Muscle of leg (tissue), 3 donors: ENCODE measurements at regions not wholly inside any gene's neighbourhood (a gene's known extent, or its start where the extent isn't known, plus 50 kb on each side); places are given as distances from the start of the nearest gene placed in this dataset.

ENCODE experiments used
- DNase-seq: peaks from one replicate; pipeline ENCODE4 v3.0.0; 2013
- H3K27ac ChIP-seq: one replicate; pipeline ENCODE4 v1.5.1; 2013; ENCODE audit warnings: mild to moderate bottlenecking, low read length, control low read depth
- H3K27me3 ChIP-seq: one replicate; pipeline ENCODE4 v1.6.1; 2013; ENCODE audit warnings: low read length; ENCODE audit not compliant: control insufficient read depth, insufficient read depth
- H3K36me3 ChIP-seq: one replicate; pipeline ENCODE4 v1.6.1; 2013; ENCODE audit warnings: low read length; ENCODE audit not compliant: control insufficient read depth, insufficient read depth
- H3K4me1 ChIP-seq: one replicate; pipeline ENCODE4 v1.6.1; 2013; ENCODE audit warnings: low read length; ENCODE audit not compliant: control insufficient read depth, insufficient read depth
- H3K4me3 ChIP-seq: one replicate; pipeline ENCODE4 v1.5.1; 2013; ENCODE audit warnings: low read length, control low read depth
- H3K9me3 ChIP-seq: replicated peaks from 2 replicates; pipeline ENCODE4 v1.6.1; 2013; ENCODE audit warnings: low read depth, low read length; ENCODE audit not compliant: control insufficient read depth
- WGBS: methylation state at CpG from one replicate; pipeline ENCODE4 v1.1.5; 2013; ENCODE audit warnings: missing lambda C conversion rate; ENCODE audit not compliant: insufficient coverage; 5-methylcytosine and 5-hydroxymethylcytosine counted together

DNA sequence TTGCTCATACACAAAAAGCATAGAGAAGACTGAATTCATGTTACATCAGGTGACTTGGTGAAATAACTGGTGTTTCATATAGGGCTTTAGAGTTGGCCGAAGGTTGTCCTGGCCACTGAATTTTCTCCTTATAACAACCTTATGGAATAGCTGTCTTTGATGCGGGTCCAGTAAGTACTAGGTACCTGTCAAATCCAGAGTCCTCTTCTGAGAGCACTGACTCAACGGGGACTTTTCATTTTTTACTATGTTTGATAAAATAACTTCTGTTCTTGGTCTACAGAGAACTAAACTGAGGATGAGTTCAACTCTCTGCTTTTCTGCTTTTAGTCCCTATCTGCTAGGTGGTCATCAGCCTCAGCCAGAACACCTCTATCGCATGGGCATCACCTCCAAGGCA, 76.1 kb upstream of the JAK1 start:
- Histone ChIP-seq H3K36me3 (no peaks in the 10 kb centered on the region), H3K27ac (no peak overlapping the region), H3K4me1 (peaks cover 2% of the 10 kb centered on the region), H3K27me3 (no peaks in the 10 kb centered on the region), H3K4me3 (no peak overlapping the region), H3K9me3 (no peaks in the 10 kb centered on the region)
- 100% methylated on average over 1 of the region's 4 CpGs for WGBS
- DNase-seq, result no peak

DNA sequence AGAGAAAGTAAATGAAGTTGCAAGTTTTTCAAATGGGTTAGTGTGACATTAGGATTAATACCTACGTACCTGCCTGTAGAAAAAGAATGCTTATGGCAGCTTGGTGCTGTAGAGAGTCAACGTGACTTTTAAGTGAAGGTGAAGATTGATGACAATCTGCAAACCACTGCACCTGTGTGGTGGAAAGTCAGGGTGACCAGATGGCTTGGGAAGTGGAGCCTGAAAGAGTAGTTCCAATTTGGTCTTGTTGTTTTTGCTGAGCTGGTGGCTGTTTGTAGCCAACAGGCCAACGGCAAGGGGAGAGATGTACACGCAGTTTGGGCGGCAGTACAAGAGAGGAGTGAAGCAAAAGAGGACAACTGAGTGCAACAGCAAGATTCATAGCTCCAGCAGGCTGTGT, 78.1 kb upstream of the JAK1 start:
- Histone ChIP-seq H3K36me3 (no peaks in the 10 kb centered on the region), H3K9me3 (no peaks in the 10 kb centered on the region), H3K4me3 (no peak overlapping the region), H3K27me3 (no peaks in the 10 kb centered on the region), H3K4me1 (peaks cover 5% of the 10 kb centered on the region), H3K27ac (no peak overlapping the region)
- DNase-seq, result no peak
- WGBS, result 61% methylated on average over 3 of the region's 5 CpGs

DNA sequence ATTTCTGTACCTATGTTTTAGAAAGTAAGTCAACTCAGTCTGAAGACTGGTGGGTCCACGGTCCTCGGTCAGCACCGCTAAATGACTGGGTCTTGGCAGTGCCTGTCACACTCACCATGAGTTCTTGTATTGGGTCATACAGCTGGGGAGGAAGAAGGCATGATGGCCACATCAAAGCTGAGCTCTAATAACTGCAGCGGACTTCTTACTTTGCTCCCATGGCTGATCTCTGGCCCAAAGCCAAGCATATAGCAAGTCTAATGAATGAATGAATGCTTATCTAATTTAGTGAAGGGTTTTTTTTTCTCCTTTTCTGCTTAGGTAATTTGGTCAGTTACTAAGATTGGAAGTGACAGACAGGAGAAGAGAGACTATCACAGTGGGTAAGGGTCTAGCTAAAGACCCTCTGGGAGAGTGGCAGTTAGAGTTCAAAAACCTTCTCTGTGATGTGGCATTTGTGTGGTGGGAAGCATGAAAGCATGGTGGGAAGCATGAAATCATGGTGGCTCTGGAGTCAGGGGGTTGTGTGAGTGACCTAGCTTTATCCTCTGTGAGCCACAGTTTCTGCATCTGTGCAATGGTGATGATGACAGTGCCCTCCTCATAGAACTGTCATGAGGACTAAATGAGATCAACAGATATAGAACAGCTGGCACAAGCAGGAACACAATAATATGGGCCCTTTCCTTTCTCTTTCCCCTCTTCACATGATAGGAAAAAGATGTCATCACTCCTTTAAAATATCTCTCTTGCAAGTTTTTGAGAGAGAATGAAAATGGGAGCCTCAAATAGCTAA, 78.9 kb upstream of the JAK1 start:
- no peak for DNase-seq
- H3K9me3 ChIP-seq, result no peaks in the 10 kb centered on the region
- WGBS, result 90% methylated on average over 2 of the region's 4 CpGs
- peaks cover 5% of the 10 kb centered on the region for H3K4me1 ChIP-seq
- H3K36me3 ChIP-seq, result no peaks in the 10 kb centered on the region
- H3K4me3 ChIP-seq, result no peak overlapping the region
- no peak overlapping the region for H3K27ac ChIP-seq
- no peaks in the 10 kb centered on the region for H3K27me3 ChIP-seq

DNA sequence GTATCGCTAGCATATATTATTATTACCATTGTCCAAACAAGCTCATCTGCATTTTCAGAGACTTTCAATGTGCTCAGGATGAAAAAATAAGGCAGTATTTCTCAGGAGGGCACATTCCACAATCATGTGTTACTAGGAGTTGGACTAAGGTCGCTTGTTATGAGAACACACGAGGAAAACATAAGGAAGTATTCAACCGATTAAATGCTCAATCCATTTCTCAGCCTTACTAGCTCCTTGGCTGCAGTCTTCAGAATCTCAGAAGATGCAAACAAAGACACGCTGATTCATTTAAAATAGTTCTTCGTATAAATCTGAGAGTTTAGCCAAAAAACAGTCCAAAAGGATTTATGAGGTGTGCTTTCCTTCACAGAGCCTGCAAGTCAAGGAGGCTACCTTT, 82.0 kb upstream of the JAK1 start:
- Histone ChIP-seq H3K9me3 (no peaks in the 10 kb centered on the region), H3K4me1 (peaks cover 3% of the 10 kb centered on the region), H3K4me3 (no peak overlapping the region), H3K36me3 (no peaks in the 10 kb centered on the region), H3K27ac (no peak overlapping the region), H3K27me3 (no peaks in the 10 kb centered on the region)
- DNase-seq, result peak; percentile 82
- WGBS, result 0% methylated on average over 1 of the region's 6 CpGs

DNA sequence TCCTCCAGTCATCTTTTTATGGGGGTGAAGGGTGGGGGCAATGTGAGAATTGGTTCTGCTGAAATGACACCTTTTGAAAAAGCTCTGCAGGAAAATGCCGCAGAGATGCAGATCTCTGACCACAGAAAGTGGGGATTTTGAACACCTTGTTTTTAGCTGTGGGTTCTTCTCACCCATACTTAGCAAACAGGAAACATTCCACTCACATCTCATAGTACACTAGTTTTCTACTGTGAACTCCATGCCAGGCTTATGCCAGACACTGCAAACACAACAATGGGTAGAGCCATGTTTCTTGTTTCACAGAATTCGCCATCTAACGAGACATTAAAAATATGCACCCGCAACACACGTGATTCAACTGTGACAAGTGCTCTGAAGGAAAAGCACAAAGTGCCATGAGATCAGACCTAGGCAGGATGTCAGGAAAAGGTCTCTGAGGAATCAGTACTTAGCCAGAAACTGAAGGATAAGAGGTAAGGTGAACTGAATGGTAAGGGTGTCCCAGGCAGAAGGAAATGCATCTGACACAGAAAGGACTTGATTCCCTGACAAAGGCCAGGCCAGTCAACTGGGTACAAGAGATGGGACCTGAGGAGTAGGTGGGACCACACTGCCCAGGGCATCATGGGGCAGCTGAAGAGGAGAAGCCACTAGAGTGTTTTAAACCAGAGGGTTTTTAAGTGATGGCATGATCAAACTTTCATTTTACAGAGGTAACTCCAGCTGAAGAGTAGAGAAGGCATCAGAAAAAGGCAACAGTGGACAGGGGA, 83.8 kb upstream of the JAK1 start:
- Histone ChIP-seq H3K4me3 (no peak overlapping the region), H3K9me3 (no peaks in the 10 kb centered on the region), H3K27ac (no peak overlapping the region), H3K27me3 (no peaks in the 10 kb centered on the region), H3K4me1 (peaks cover 3% of the 10 kb centered on the region), H3K36me3 (peaks cover 2% of the 10 kb centered on the region)
- DNase-seq, result no peak
- WGBS, result 96% methylated on average over 4 of the region's 5 CpGs

DNA sequence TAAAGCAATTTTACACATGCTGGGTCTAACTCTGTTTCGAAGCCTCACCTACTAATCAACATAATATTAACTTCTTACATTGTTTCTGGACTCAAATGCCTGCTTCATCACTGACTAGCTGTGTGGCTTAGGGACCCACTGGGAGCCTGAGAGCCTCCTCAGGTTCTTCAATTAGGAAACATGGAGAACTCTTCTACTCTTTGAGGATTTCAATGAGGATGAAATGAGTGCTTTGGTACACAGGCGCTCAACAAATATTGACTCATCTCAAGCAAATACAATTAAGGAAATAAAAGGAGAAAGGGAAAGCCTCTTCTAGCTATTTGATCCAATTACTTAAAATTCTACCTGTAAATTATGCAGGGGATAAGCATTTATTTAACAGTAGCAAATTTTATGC, 84.4 kb upstream of the JAK1 start:
- H3K36me3 ChIP-seq, result peaks cover 6% of the 10 kb centered on the region
- 100% methylated on average over 1 of the region's 2 CpGs for WGBS
- H3K4me3 ChIP-seq, result no peak overlapping the region
- no peak overlapping the region for H3K27ac ChIP-seq
- no peak for DNase-seq
- H3K9me3 ChIP-seq, result no peaks in the 10 kb centered on the region
- H3K27me3 ChIP-seq, result no peaks in the 10 kb centered on the region
- peaks cover 3% of the 10 kb centered on the region for H3K4me1 ChIP-seq

DNA sequence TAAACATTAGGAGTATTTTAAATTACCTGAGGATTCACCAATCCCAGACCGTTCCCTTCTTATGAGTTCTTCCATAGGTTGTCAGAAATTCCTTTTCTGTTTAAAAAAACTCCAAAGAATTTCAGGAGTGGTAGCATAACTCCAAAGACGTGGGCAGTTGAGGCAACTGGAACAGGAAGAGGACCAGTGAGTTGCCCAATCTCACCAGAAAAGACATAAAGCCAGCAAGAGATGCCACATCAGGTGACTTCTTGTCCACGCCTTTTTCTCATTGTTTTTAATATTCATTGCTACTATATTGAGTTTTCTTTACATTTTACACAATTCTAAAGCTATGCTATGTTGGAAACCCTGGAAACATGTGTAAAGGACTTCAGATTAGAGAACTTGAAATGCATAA, 88.1 kb upstream of the JAK1 start:
- Histone ChIP-seq H3K4me3 (no peak overlapping the region), H3K4me1 (no peaks in the 10 kb centered on the region), H3K27ac (no peak overlapping the region), H3K36me3 (peaks cover 19% of the 10 kb centered on the region), H3K9me3 (no peaks in the 10 kb centered on the region), H3K27me3 (no peaks in the 10 kb centered on the region)
- DNase-seq, result no peak
- WGBS, result no CpG with 5 or more reads among the region's 3 CpGs

DNA sequence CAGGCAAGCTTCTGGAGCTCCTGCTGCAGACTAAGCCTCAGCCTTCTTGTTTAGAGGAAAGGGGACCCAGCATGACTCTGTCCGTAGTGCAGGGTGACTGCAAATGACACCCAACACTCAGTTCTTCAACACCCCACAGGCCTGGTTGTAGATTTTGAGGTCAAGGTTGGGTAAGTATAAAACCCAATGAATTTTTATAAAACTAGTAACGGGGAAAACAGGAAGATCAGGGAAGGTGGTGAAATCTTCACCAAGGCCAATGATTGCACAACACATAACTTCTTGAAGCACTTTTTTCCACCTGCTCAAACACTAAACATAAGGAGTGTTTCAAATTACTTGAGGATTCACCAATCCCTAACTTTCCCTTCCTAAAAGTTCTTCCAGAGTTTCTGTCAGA, 89.4 kb upstream of the JAK1 start:
- Histone ChIP-seq H3K36me3 (peaks cover 19% of the 10 kb centered on the region), H3K4me3 (no peak overlapping the region), H3K27ac (no peak overlapping the region), H3K9me3 (no peaks in the 10 kb centered on the region), H3K4me1 (no peaks in the 10 kb centered on the region), H3K27me3 (no peaks in the 10 kb centered on the region)
- DNase-seq, result no peak
- no CpG with 5 or more reads among the region's 2 CpGs for whole genome bisulfite sequencing

DNA sequence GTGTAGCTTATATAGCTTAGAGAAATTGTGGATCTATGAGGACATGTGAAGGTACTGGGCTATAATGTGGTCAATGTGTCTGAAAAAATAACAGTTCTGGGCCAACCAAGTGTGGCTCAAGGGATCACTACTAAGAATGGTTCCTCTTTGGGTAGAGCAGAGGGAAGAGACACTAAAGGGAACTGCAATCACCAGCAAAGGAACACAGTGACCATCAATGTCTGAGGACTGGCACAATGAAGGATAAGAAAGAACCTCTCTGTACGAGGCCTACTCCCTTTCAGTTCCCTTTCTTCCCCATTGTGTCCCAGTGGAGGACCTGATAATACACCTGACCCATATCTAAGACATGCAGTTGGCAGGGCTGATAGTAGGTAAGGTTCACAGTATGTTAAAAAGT, 89.9 kb upstream of the JAK1 start:
- Histone ChIP-seq H3K27ac (no peak overlapping the region), H3K4me1 (no peaks in the 10 kb centered on the region)
- no CpG with 5 or more reads among the region's 1 CpG for WGBS

DNA sequence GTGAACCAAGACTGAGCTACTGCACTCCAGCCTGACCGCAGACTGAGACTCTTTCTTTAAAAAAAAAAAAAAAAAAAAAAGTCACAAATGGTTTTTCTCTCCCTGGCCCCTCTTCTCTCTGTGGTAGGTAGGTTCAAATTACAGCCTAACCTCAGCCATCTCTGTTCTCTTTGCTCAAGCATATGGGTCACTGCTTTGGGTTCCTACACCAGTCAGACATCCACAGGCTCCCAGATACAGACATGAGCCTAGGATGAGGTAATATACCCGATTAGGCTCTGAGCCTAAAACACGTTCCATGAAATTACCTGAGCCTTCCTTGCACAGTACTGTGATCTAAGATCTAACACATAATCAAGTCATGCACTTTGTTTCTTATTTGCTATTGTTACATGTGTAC, 90.5 kb upstream of the JAK1 start:
- DNase-seq, result no peak
- WGBS, result no CpG with 5 or more reads among the region's 3 CpGs
- peaks cover 19% of the 10 kb centered on the region for H3K36me3 ChIP-seq
- no peak overlapping the region for H3K4me3 ChIP-seq
- no peaks in the 10 kb centered on the region for H3K9me3 ChIP-seq
- no peaks in the 10 kb centered on the region for H3K4me1 ChIP-seq
- H3K27ac ChIP-seq, result no peak overlapping the region
- no peaks in the 10 kb centered on the region for H3K27me3 ChIP-seq

More for the DNA sequence above, 89.9 kb upstream of the JAK1 start:
- peaks cover 19% of the 10 kb centered on the region for H3K36me3 ChIP-seq
- no peak for DNase-seq
- H3K9me3 ChIP-seq, result no peaks in the 10 kb centered on the region
- no peaks in the 10 kb centered on the region for H3K27me3 ChIP-seq
- no peak overlapping the region for H3K4me3 ChIP-seq
